ENCODE measurements at regions not wholly inside any gene's neighbourhood (a gene's known extent, or its start where the extent isn't known, plus 50 kb on each side); places are given as distances from the start of the nearest gene placed in this dataset.
A peak's percentile ranks its signal among the peaks of the same experiment; 100 is the strongest.

- no peaks in the 10 kb centered on the region for H3K4me1 ChIP-seq (ENCODE audit: control insufficient read depth in 2 of 2, insufficient read depth in 2 of 2, low read length in 1 of 2)
- WGBS, 2 donors = 81 to 83% methylated on average over 6 of the region's 6 CpGs
- H3K27ac ChIP-seq (ENCODE audit: low read depth in 2 of 2, low read length in 1 of 2) = no peak overlapping the region
- no peak overlapping the region for H3K4me3 ChIP-seq (ENCODE audit: low read depth in 1 of 2, low read length in 2 of 2)
- no peaks in the 10 kb centered on the region for H3K9me3 ChIP-seq (ENCODE audit: control insufficient read depth in 2 of 2, insufficient read depth in 1 of 2, low read depth in 1 of 2, low read length in 1 of 2)
- peaks cover 0 to 2% of the 10 kb centered on the region in 2 donors for H3K27me3 ChIP-seq (ENCODE audit: control insufficient read depth in 1 of 2, insufficient read depth in 2 of 2, low read length in 2 of 2)
- H3K36me3 ChIP-seq (ENCODE audit: control insufficient read depth in 2 of 2, insufficient read depth in 2 of 2, low read length in 1 of 2) = no peaks in the 10 kb centered on the region
These were observed 88.6 kb upstream of the MOCS1 start for GRCh38 chr6:40022867-40023266.

DNA sequence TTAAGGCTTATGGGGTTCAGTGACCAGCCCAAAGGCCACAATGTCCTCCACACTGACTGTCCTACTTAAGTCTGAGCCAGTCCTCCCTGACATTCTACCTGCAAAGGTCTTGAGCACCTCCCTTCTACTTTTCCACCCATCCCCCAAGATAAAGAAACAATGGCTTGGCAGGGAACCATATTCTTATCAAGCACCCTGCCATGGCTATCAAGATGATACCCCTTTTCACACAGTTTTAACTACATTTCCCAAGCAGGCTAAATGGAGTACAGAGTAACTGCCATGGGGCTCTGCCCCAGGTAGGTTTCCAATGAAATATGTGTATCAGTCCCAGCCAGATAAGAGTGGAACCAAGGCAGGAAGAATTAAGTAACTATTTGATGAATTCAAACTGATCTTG is 85.9 kb upstream of the MOCS1 start:
- H3K27ac ChIP-seq (ENCODE audit: low read depth in 2 of 2, low read length in 1 of 2) = no peak overlapping the region
- H3K4me3 ChIP-seq (ENCODE audit: low read depth in 1 of 2, low read length in 2 of 2) = no peak overlapping the region
- no peaks in the 10 kb centered on the region for H3K36me3 ChIP-seq (ENCODE audit: control insufficient read depth in 2 of 2, insufficient read depth in 2 of 2, low read length in 1 of 2)
- H3K4me1 ChIP-seq (ENCODE audit: control insufficient read depth in 2 of 2, insufficient read depth in 2 of 2, low read length in 1 of 2) = no peaks in the 10 kb centered on the region
- peaks cover 0 to 2% of the 10 kb centered on the region in 2 donors for H3K27me3 ChIP-seq (ENCODE audit: control insufficient read depth in 1 of 2, insufficient read depth in 2 of 2, low read length in 2 of 2)
- no peaks in the 10 kb centered on the region for H3K9me3 ChIP-seq (ENCODE audit: control insufficient read depth in 2 of 2, insufficient read depth in 1 of 2, low read depth in 1 of 2, low read length in 1 of 2)

DNA sequence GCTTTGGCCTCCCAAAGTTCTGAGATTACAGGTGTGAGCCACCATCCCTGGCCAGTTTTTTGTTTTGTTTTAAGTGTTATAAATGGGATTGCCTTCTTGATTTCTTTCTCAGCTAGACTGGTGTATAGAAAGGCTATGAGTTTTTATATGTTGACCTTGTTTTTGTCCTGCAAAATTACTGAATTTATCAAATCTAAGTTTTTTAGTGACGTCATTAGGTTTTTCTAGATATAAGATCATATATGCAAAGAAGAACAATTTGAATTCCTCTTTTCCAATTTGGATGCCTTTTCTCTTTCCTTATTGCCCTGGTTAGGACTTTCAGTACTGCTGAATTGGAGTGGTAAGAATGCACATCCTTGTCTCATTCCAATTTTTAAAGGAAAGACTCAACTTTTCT is 81.3 kb upstream of the MOCS1 start:
- H3K27ac ChIP-seq (ENCODE audit: low read depth in 2 of 2, low read length in 1 of 2) = no peak overlapping the region
- no peaks in the 10 kb centered on the region for H3K36me3 ChIP-seq (ENCODE audit: control insufficient read depth in 2 of 2, insufficient read depth in 2 of 2, low read length in 1 of 2)
- H3K27me3 ChIP-seq (ENCODE audit: control insufficient read depth in 1 of 2, insufficient read depth in 2 of 2, low read length in 2 of 2) = no peaks in the 10 kb centered on the region
- no peaks in the 10 kb centered on the region for H3K4me1 ChIP-seq (ENCODE audit: control insufficient read depth in 2 of 2, insufficient read depth in 2 of 2, low read length in 1 of 2)
- 95 to 98% methylated on average over 1 of the region's 1 CpG for WGBS, 2 donors
- no peak overlapping the region for H3K4me3 ChIP-seq (ENCODE audit: low read depth in 1 of 2, low read length in 2 of 2)
- no peaks in the 10 kb centered on the region for H3K9me3 ChIP-seq (ENCODE audit: control insufficient read depth in 2 of 2, insufficient read depth in 1 of 2, low read depth in 1 of 2, low read length in 1 of 2)

DNA sequence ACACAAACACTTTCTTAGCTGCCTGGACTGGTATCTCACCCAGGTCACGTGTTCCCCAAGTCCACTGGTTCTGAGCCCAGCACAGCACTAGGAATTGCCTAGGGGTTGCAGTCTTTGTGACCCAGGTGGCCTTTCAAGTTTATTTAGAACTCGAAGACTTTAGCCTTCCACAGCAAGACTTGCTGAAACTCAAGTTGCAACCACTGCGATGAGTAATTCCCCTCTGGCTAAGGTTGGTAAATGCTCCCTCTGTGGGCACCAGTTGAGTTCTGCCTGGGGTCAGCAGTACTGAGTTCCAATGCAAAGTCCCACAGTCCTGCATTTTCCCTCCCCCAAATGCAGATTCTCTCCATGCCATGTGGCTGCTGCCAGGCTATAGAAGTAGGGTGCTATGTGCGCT is 77.6 kb upstream of the MOCS1 start:
- H3K4me3 ChIP-seq (ENCODE audit: low read depth in 1 of 2, low read length in 2 of 2) = no peak overlapping the region
- H3K9me3 ChIP-seq (ENCODE audit: control insufficient read depth in 2 of 2, insufficient read depth in 1 of 2, low read depth in 1 of 2, low read length in 1 of 2) = no peaks in the 10 kb centered on the region
- no peaks in the 10 kb centered on the region for H3K4me1 ChIP-seq (ENCODE audit: control insufficient read depth in 2 of 2, insufficient read depth in 2 of 2, low read length in 1 of 2)
- H3K27me3 ChIP-seq (ENCODE audit: control insufficient read depth in 1 of 2, insufficient read depth in 2 of 2, low read length in 2 of 2) = peaks cover 0 to 2% of the 10 kb centered on the region in 2 donors
- no peaks in the 10 kb centered on the region for H3K36me3 ChIP-seq (ENCODE audit: control insufficient read depth in 2 of 2, insufficient read depth in 2 of 2, low read length in 1 of 2)
- H3K27ac ChIP-seq (ENCODE audit: low read depth in 2 of 2, low read length in 1 of 2) = no peak overlapping the region
- WGBS, 2 donors = 72 to 82% methylated on average over 4 of the region's 4 CpGs

GRCh38 chr6:40000964-40001515 is 66.8 kb upstream of the MOCS1 start:
- 54 to 56% methylated on average over 4 of the region's 4 CpGs for WGBS, 2 donors
- no peaks in the 10 kb centered on the region for H3K36me3 ChIP-seq (ENCODE audit: control insufficient read depth in 2 of 2, insufficient read depth in 2 of 2, low read length in 1 of 2)

DNA sequence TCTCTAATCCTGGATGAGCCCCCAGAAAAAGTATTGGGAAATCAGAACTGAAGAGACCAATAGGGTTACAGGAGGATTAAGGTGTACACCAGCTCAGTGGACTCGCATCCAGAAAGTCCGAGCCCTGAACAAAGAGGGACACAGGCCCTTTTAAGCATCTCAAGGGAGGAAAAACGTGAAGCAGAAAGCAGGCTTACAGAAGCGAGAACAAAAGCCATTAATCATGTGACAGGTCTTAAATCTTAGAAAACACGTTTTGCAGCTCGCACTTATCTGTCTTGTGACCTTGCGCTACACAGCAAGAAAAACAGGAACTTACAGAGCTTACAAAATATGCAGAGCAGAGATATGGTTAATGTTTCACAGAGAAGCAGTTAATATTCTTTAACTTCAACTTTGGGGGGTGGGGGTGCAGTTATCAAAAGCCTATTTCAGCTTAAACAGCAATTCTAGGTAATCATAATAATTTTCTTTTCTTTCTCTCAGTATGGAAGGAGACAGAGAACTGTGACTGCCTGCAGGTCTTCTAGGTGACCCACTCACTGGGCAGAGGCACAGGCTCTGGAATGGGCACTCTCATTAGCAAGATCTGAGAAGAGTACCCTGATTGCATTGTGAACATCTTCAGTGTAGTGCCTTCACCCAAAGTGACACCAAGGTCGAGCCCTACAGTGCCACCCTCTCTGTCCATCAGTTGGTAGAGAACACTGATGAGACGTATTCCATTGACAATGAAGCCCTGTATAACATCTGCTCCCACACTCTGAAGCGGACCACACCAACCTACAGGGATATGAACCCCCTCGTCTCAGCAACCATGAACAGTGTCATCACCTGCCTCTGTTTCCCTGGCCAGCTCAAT is 65.0 kb upstream of the MOCS1 start:
- Histone ChIP-seq H3K27ac (ENCODE audit: low read depth in 2 of 2, low read length in 1 of 2) (peak overlapping the region; percentile 60 to 70), H3K4me3 (ENCODE audit: low read depth in 1 of 2, low read length in 2 of 2) (no peak overlapping the region), H3K4me1 (ENCODE audit: control insufficient read depth in 2 of 2, insufficient read depth in 2 of 2, low read length in 1 of 2) (peaks cover 0 to 16% of the 10 kb centered on the region in 2 donors), H3K9me3 (ENCODE audit: control insufficient read depth in 2 of 2, insufficient read depth in 1 of 2, low read depth in 1 of 2, low read length in 1 of 2) (peaks cover 3 to 8% of the 10 kb centered on the region in 2 donors), H3K27me3 (ENCODE audit: control insufficient read depth in 1 of 2, insufficient read depth in 2 of 2, low read length in 2 of 2) (no peaks in the 10 kb centered on the region), H3K36me3 (ENCODE audit: control insufficient read depth in 2 of 2, insufficient read depth in 2 of 2, low read length in 1 of 2) (no peaks in the 10 kb centered on the region)
- 58 to 65% methylated on average over 11 of the region's 11 CpGs for WGBS, 2 donors

More at GRCh38 chr6:40000964-40001515, 66.8 kb upstream of the MOCS1 start:
- Histone ChIP-seq H3K9me3 (ENCODE audit: control insufficient read depth in 2 of 2, insufficient read depth in 1 of 2, low read depth in 1 of 2, low read length in 1 of 2) (peaks cover 3 to 8% of the 10 kb centered on the region in 2 donors), H3K4me3 (ENCODE audit: low read depth in 1 of 2, low read length in 2 of 2) (no peak overlapping the region), H3K4me1 (ENCODE audit: control insufficient read depth in 2 of 2, insufficient read depth in 2 of 2, low read length in 1 of 2) (peaks cover 0 to 16% of the 10 kb centered on the region in 2 donors), H3K27me3 (ENCODE audit: control insufficient read depth in 1 of 2, insufficient read depth in 2 of 2, low read length in 2 of 2) (no peaks in the 10 kb centered on the region), H3K27ac (ENCODE audit: low read depth in 2 of 2, low read length in 1 of 2) (peak overlapping the region; percentile 62 to 93)

- peaks cover 3 to 6% of the 10 kb centered on the region in 2 donors for H3K9me3 ChIP-seq (ENCODE audit: control insufficient read depth in 2 of 2, insufficient read depth in 1 of 2, low read depth in 1 of 2, low read length in 1 of 2)
- peak overlapping the region; percentile 60 to 70 for H3K27ac ChIP-seq (ENCODE audit: low read depth in 2 of 2, low read length in 1 of 2)
- WGBS, 2 donors = 80 to 85% methylated on average over 4 of the region's 4 CpGs
- H3K36me3 ChIP-seq (ENCODE audit: control insufficient read depth in 2 of 2, insufficient read depth in 2 of 2, low read length in 1 of 2) = no peaks in the 10 kb centered on the region
- peaks cover 0 to 16% of the 10 kb centered on the region in 2 donors for H3K4me1 ChIP-seq (ENCODE audit: control insufficient read depth in 2 of 2, insufficient read depth in 2 of 2, low read length in 1 of 2)
- no peak overlapping the region for H3K4me3 ChIP-seq (ENCODE audit: low read depth in 1 of 2, low read length in 2 of 2)
- H3K27me3 ChIP-seq (ENCODE audit: control insufficient read depth in 1 of 2, insufficient read depth in 2 of 2, low read length in 2 of 2) = no peaks in the 10 kb centered on the region
These were observed 63.9 kb upstream of the MOCS1 start for GRCh38 chr6:39998126-39998525.

GRCh38 chr6:39997101-39997635 is 62.9 kb upstream of the MOCS1 start:
- Histone ChIP-seq H3K4me1 (ENCODE audit: control insufficient read depth in 2 of 2, insufficient read depth in 2 of 2, low read length in 1 of 2) (peaks cover 0 to 16% of the 10 kb centered on the region in 2 donors), H3K27me3 (ENCODE audit: control insufficient read depth in 1 of 2, insufficient read depth in 2 of 2, low read length in 2 of 2) (no peaks in the 10 kb centered on the region), H3K27ac (ENCODE audit: low read depth in 2 of 2, low read length in 1 of 2) (peak overlapping the region; percentile 60 to 91), H3K36me3 (ENCODE audit: control insufficient read depth in 2 of 2, insufficient read depth in 2 of 2, low read length in 1 of 2) (no peaks in the 10 kb centered on the region), H3K9me3 (ENCODE audit: control insufficient read depth in 2 of 2, insufficient read depth in 1 of 2, low read depth in 1 of 2, low read length in 1 of 2) (peaks cover 3 to 11% of the 10 kb centered on the region in 2 donors), H3K4me3 (ENCODE audit: low read depth in 1 of 2, low read length in 2 of 2) (no peak overlapping the region)
- WGBS, 2 donors = 83 to 86% methylated on average over 8 of the region's 8 CpGs

- Histone ChIP-seq H3K4me3 (ENCODE audit: low read depth in 1 of 2, low read length in 2 of 2) (no peak overlapping the region), H3K36me3 (ENCODE audit: control insufficient read depth in 2 of 2, insufficient read depth in 2 of 2, low read length in 1 of 2) (no peaks in the 10 kb centered on the region), H3K27me3 (ENCODE audit: control insufficient read depth in 1 of 2, insufficient read depth in 2 of 2, low read length in 2 of 2) (no peaks in the 10 kb centered on the region), H3K9me3 (ENCODE audit: control insufficient read depth in 2 of 2, insufficient read depth in 1 of 2, low read depth in 1 of 2, low read length in 1 of 2) (peaks cover 3 to 11% of the 10 kb centered on the region in 2 donors), H3K4me1 (ENCODE audit: control insufficient read depth in 2 of 2, insufficient read depth in 2 of 2, low read length in 1 of 2) (peaks cover 0 to 13% of the 10 kb centered on the region in 2 donors), H3K27ac (ENCODE audit: low read depth in 2 of 2, low read length in 1 of 2) (peak overlapping the region; percentile 85 to 91)
- WGBS, 2 donors = 70 to 73% methylated on average over 4 of the region's 4 CpGs
These were observed 61.4 kb upstream of the MOCS1 start for GRCh38 chr6:39995633-39996032.
